KG1 (cell line): ENCODE measurements at regions not wholly inside any gene's neighbourhood (a gene's known extent, or its start where the extent isn't known, plus 50 kb on each side); places are given as distances from the start of the nearest gene placed in this dataset.

Experiments
- DNase-seq: peaks from one replicate; lab custom pipeline; 2025; lab: John Stamatoyannopoulos, UW

- DNase-seq, result no peak
Observed at GRCh38 chr3:152054315-152054714, 180.9 kb downstream of the SUCNR1 start.

DNA sequence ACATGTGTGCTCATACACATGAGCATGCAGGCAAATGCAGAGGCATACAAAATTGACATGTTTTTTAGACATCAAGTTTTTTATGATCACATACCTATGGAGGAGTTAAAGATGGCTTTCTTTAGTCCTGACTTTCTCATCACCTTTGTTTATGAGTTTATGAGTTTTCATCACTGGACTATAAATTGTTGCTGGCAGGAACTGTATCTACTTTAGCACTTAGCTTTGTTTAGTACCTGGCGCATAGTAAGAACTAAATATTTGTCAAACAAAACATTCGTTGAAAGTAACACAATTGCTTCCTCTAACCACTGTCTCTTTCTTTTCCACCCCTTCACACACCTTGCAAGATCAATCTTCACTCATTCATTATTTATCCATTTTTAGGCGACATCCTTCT, 182.6 kb downstream of the SUCNR1 start:
- DNase-seq, result no peak

- DNase-seq, result no peak
Observed at GRCh38 chr3:152056481-152056880, 183.0 kb downstream of the SUCNR1 start.

DNA sequence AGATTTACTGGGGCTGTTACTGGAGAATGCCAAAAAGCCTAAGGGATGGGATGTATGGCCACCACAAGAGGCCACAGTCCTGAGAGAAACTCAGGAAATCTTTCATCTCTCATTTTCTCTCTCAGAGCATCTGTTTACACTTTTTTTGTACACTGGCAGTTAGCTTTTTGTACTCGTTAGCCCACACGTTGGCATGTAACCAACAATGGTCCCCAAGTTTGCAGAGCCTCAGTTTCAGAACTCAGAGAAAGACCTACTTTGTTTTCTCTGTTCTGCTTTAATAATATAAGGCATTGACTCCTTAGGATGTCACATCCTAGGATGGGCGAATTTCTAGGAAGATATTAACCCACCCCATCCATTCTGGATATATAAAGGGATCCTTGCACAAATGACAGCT, 183.5 kb downstream of the SUCNR1 start:
- DNase-seq, result no peak

DNA sequence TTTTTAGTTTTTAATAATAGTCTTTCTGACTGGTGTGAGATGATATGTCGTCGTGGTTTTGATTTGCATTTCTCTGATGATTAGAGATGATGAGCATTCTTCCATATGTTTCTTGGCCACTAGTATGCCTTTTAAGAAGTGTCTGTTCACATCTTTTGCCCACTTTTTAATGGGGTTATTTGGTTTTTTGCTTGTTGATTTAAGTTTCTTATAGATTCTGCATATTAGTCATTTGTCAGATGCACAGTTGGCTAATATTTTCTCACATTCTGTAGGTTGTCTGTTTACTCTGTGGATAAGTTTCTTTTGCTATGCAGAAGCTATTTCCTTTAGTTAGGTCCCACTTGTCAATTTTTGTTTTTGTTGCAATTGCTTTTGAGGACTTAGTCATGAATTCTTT, 185.4 kb downstream of the SUCNR1 start:
- DNase-seq, result no peak

GRCh38 chr3:152060701-152061100, 187.3 kb downstream of the SUCNR1 start:
- DNase-seq, result no peak

DNA sequence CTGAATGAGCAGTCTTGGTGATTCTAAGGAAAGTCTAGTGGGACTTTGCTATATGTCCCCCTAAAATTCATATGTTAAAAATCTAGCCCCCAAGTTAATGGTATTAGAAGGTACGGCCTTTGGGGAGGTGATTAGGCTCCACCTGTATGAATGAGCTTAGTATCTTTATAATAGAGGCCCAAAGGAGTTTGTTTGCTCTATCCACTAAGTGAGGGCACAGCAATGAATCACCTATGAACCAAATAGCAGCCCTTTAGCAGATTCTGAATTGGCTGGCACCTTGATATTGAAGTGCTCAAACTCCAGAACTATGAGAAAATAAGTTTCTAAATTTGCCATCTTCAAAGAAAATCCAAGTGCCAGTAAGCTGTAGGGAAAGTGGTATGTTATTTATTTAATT, 187.9 kb downstream of the SUCNR1 start:
- DNase-seq, result no peak

- no peak for DNase-seq
Observed at GRCh38 chr3:152069871-152070270, 196.4 kb downstream of the SUCNR1 start.

GRCh38 chr3:152071315-152071714, 197.4 kb upstream of the MBNL1 start:
- no peak for DNase-seq

DNA sequence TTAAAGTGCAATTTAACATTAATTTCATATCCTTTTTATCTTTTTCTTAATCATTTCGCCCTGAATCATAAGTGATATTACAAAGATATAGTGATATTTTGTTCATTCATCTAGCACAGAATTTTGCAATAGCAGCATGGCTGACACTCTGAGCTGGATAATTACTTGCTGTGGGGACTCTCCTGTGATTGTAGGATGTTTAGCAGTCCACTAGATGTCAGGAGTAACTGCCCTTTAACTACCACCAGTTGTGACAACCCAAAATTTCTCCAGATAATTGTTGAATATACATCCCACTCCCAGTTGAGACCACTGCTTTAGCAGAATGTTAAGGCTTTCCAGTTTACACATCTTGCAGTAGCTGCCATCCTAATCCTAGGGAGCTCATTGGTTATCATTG, 196.8 kb upstream of the MBNL1 start:
- peak; percentile 41 for DNase-seq

GRCh38 chr3:152073267-152073666, 195.5 kb upstream of the MBNL1 start:
- no peak for DNase-seq

GRCh38 chr3:152076148-152076547, 192.6 kb upstream of the MBNL1 start:
- no peak for DNase-seq

DNA sequence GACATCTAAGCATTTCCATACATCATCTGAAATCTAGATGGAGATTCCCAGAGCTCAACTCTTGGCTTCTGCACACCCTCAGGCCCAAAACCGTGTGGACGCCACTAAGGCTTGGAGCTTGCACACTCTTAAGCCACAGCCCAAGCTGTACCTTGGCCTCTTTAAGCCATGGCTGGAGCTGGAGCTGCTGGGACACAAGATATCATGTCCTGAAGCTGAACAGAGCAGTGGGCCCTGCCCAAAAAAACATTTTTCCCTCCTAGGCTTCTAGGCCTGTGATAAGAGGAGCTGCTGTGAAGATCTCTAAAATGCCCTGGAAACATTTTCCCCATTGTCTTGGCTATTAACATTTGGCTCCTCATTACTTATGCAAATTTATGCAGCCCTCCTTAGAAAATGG, 188.7 kb upstream of the MBNL1 start:
- no peak for DNase-seq

- DNase-seq, result no peak
Observed at GRCh38 chr3:152083135-152083534, 185.6 kb upstream of the MBNL1 start.

GRCh38 chr3:152084441-152085158, 184.1 kb upstream of the MBNL1 start:
- DNase-seq, result no peak

- DNase-seq, result no peak
Observed at GRCh38 chr3:152087153-152087552, 181.6 kb upstream of the MBNL1 start.

- no peak for DNase-seq
Observed at GRCh38 chr3:152089528-152089927, 179.2 kb upstream of the MBNL1 start.

DNA sequence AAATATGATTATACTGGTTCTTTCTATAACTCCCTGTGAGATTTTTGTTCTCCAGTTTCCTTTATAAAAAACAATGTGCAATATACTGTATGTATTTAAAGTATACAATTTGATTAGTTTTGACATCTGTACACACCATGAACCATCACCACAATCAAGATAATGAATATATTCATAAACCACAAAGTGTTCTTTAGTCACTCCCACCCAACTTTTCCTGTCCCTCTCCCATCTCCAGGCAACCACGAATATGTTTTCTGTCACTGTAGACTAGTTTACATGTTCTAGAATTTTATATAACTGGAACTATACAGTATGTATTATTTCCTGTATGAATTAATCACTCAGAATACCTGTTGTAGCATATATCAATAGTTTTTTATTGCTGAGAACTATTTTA, 177.0 kb upstream of the MBNL1 start:
- no peak for DNase-seq

DNA sequence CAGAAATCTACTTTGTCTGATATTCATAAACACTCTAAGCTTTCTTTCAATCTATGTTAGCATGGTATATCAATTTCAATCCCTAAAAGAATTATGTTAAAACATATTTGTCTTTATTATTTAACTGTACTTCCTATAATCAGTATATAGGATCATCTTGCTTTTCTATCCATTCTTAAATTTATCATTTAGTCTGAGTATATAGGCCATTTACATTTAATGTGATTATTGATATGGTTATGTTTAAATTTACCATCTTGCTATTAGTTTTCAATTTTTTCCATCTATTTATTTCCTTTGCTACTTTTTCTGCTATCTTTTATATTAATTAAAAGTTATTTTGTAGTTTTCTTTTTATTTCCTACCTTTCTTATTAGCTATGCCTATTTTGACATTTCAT, 174.8 kb upstream of the MBNL1 start:
- DNase-seq, result no peak

GRCh38 chr3:152094406-152094805, 174.3 kb upstream of the MBNL1 start:
- DNase-seq, result no peak

DNA sequence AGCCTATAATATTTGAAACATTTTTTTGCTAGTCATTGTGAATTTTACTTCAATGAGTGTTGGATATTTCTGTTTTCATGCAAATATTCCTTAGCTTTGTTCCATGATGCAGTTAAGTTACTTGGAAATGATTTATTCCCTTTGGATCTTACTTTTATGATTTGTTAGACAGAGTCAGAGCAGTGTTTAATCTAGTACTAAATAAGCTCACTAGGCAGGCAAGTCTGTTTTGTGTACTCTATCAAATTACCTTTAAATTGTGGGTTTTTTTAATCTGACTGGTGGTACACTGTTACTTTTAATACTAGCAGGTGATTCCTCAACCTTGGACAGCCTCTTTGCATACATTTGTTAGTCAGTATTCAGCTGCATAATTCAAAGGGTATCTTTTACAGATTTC, 173.3 kb upstream of the MBNL1 start:
- DNase-seq, result no peak

DNA sequence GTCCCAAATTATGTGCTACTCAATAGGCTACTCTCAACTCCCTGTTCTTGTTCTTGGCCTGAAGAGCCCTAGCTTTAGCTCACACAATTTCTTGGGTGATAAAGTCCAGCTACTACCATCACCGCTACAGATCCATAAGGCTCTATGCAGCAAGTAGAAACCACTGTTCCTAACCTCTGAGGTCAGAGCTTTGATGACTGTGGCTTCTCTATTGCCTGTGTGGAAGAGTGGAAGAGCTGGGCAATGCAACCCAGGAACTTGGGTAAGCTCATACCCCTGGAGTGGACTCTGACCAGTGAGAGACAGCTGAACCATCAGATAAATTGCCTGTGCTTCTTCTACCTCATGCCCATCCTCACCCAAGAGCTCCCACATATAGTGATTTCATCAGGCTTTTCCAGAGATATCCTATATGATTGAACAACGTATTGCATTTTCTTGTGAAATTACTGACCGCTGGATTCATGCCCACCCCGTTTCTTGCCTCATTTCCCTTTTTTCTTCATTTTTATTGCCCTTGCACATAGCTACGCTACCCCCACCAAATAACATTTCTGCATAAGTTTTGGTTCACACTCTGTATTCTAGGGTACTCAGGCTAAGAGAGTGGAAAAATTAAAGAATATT, 172.3 kb upstream of the MBNL1 start:
- DNase-seq, result no peak

GRCh38 chr3:152097120-152097519, 171.6 kb upstream of the MBNL1 start:
- DNase-seq, result no peak

DNA sequence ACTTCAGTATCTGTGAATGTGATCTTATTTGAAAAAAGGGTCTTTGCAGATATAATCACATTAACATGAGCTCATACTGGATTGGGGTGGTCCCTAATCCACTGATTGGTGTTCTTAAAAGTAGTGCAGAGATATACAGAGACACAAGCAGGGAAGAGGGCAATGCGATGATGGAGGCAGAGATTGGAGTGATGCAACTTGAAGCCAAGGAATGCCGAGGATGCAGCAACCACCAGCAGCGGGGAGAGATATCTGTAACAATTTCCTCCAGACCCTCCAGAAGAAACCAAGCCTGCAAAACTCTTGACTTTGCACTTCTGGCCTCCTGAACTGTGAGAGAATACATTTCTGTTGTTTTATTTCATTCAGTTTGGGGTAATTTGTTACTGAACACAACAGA, 171.0 kb upstream of the MBNL1 start:
- no peak for DNase-seq
